ENCODE measurements at regions not wholly inside any gene's neighbourhood (a gene's known extent, or its start where the extent isn't known, plus 50 kb on each side); places are given as distances from the start of the nearest gene placed in this dataset.
"Not testable (repeated sequence)": the region's sequence is repeated elsewhere in the genome, so short reads cannot be mapped to it uniquely, and the experiment has no call there.

- Histone ChIP-seq H3K9me3 (ENCODE audit: control insufficient read depth, low read length) (no peaks in the 10 kb centered on the region), H3K36me3 (ENCODE audit: control insufficient read depth, insufficient read depth, low read length) (no peaks in the 10 kb centered on the region), H3K27ac (ENCODE audit: low read depth, low read length, severe bottlenecking) (no peak overlapping the region), H3K4me3 (ENCODE audit: extremely low read depth, insufficient read depth, low read length, poor library complexity, severe bottlenecking) (no peak overlapping the region), H3K4me1 (ENCODE audit: control insufficient read depth, insufficient read depth, low read length, poor library complexity, severe bottlenecking) (peaks cover 5% of the 10 kb centered on the region)
- 90 to 93% methylated on average over 16 to 17 of the region's 18 CpGs for WGBS, 2 experiments (ENCODE audit: insufficient coverage in 2 of 2)
Observed at GRCh38 chr6:167400482-167401138, 75.7 kb downstream of the TTLL2 start.

- Histone ChIP-seq H3K4me1 (ENCODE audit: control insufficient read depth, insufficient read depth, low read length, poor library complexity, severe bottlenecking) (peaks cover 5% of the 10 kb centered on the region), H3K4me3 (ENCODE audit: extremely low read depth, insufficient read depth, low read length, poor library complexity, severe bottlenecking) (no peak overlapping the region), H3K36me3 (ENCODE audit: control insufficient read depth, insufficient read depth, low read length) (no peaks in the 10 kb centered on the region), H3K27ac (ENCODE audit: low read depth, low read length, severe bottlenecking) (no peak overlapping the region), H3K9me3 (ENCODE audit: control insufficient read depth, low read length) (no peaks in the 10 kb centered on the region)
- 82 to 84% methylated on average over 16 to 18 of the region's 20 CpGs for WGBS, 2 experiments (ENCODE audit: insufficient coverage in 2 of 2)
Observed at GRCh38 chr6:167401525-167402194, 76.8 kb downstream of the TTLL2 start.

- no peaks in the 10 kb centered on the region for H3K36me3 ChIP-seq (ENCODE audit: control insufficient read depth, insufficient read depth, low read length)
- H3K4me1 ChIP-seq (ENCODE audit: control insufficient read depth, insufficient read depth, low read length, poor library complexity, severe bottlenecking) = peaks cover 5% of the 10 kb centered on the region
- WGBS, 2 experiments (ENCODE audit: insufficient coverage in 2 of 2) = 91 to 96% methylated on average over 6 to 11 of the region's 16 CpGs
- H3K27ac ChIP-seq (ENCODE audit: low read depth, low read length, severe bottlenecking) = no peak overlapping the region
- H3K9me3 ChIP-seq (ENCODE audit: control insufficient read depth, low read length) = no peaks in the 10 kb centered on the region
- no peak overlapping the region for H3K4me3 ChIP-seq (ENCODE audit: extremely low read depth, insufficient read depth, low read length, poor library complexity, severe bottlenecking)
Observed at GRCh38 chr6:167402195-167402686, 77.4 kb downstream of the TTLL2 start.

- WGBS, 2 experiments (ENCODE audit: insufficient coverage in 2 of 2) = 70 to 93% methylated on average over 3 to 4 of the region's 4 CpGs
- no peaks in the 10 kb centered on the region for H3K36me3 ChIP-seq (ENCODE audit: control insufficient read depth, insufficient read depth, low read length)
- H3K27ac ChIP-seq (ENCODE audit: low read depth, low read length, severe bottlenecking) = no peak overlapping the region
- no peaks in the 10 kb centered on the region for H3K9me3 ChIP-seq (ENCODE audit: control insufficient read depth, low read length)
- H3K4me1 ChIP-seq (ENCODE audit: control insufficient read depth, insufficient read depth, low read length, poor library complexity, severe bottlenecking) = peaks cover 5% of the 10 kb centered on the region
- H3K4me3 ChIP-seq (ENCODE audit: extremely low read depth, insufficient read depth, low read length, poor library complexity, severe bottlenecking) = no peak overlapping the region
Observed at GRCh38 chr6:167403427-167403826, 78.5 kb downstream of the TTLL2 start.

GRCh38 chr6:167404385-167405049 is 79.6 kb downstream of the TTLL2 start:
- no peaks in the 10 kb centered on the region for H3K36me3 ChIP-seq (ENCODE audit: control insufficient read depth, insufficient read depth, low read length)
- peaks cover 5% of the 10 kb centered on the region for H3K4me1 ChIP-seq (ENCODE audit: control insufficient read depth, insufficient read depth, low read length, poor library complexity, severe bottlenecking)
- WGBS, 2 experiments (ENCODE audit: insufficient coverage in 2 of 2) = 86 to 92% methylated on average over 14 to 16 of the region's 17 CpGs
- no peaks in the 10 kb centered on the region for H3K9me3 ChIP-seq (ENCODE audit: control insufficient read depth, low read length)
- H3K4me3 ChIP-seq (ENCODE audit: extremely low read depth, insufficient read depth, low read length, poor library complexity, severe bottlenecking) = no peak overlapping the region
- no peak overlapping the region for H3K27ac ChIP-seq (ENCODE audit: low read depth, low read length, severe bottlenecking)

- H3K36me3 ChIP-seq (ENCODE audit: control insufficient read depth, insufficient read depth, low read length) = no peaks in the 10 kb centered on the region
- no peaks in the 10 kb centered on the region for H3K9me3 ChIP-seq (ENCODE audit: control insufficient read depth, low read length)
- H3K27ac ChIP-seq (ENCODE audit: low read depth, low read length, severe bottlenecking) = no peak overlapping the region
- H3K4me3 ChIP-seq (ENCODE audit: extremely low read depth, insufficient read depth, low read length, poor library complexity, severe bottlenecking) = no peak overlapping the region
- peaks cover 5% of the 10 kb centered on the region for H3K4me1 ChIP-seq (ENCODE audit: control insufficient read depth, insufficient read depth, low read length, poor library complexity, severe bottlenecking)
- 93 to 96% methylated on average over 13 of the region's 14 CpGs for WGBS, 2 experiments (ENCODE audit: insufficient coverage in 2 of 2)
Observed at GRCh38 chr6:167405778-167406532, 81.1 kb downstream of the TTLL2 start.

- not testable (repeated sequence) for H3K4me1 ChIP-seq (ENCODE audit: control insufficient read depth, insufficient read depth, low read length, poor library complexity, severe bottlenecking); H3K27ac ChIP-seq (ENCODE audit: low read depth, low read length, severe bottlenecking); H3K4me3 ChIP-seq (ENCODE audit: extremely low read depth, insufficient read depth, low read length, poor library complexity, severe bottlenecking); H3K36me3 ChIP-seq (ENCODE audit: control insufficient read depth, insufficient read depth, low read length); H3K9me3 ChIP-seq (ENCODE audit: control insufficient read depth, low read length)
- WGBS, 2 experiments (ENCODE audit: insufficient coverage in 2 of 2) = 93 to 100% methylated on average over 3 to 11 of the region's 16 CpGs
Observed at GRCh38 chr6:167406533-167407238, 81.8 kb downstream of the TTLL2 start.

- no peaks in the 10 kb centered on the region for H3K4me1 ChIP-seq (ENCODE audit: control insufficient read depth, insufficient read depth, low read length, poor library complexity, severe bottlenecking)
- no peaks in the 10 kb centered on the region for H3K9me3 ChIP-seq (ENCODE audit: control insufficient read depth, low read length)
- no peaks in the 10 kb centered on the region for H3K36me3 ChIP-seq (ENCODE audit: control insufficient read depth, insufficient read depth, low read length)
- WGBS, 2 experiments (ENCODE audit: insufficient coverage in 2 of 2) = 78 to 86% methylated on average over 4 to 6 of the region's 19 CpGs
- no peak overlapping the region for H3K4me3 ChIP-seq (ENCODE audit: extremely low read depth, insufficient read depth, low read length, poor library complexity, severe bottlenecking)
- no peak overlapping the region for H3K27ac ChIP-seq (ENCODE audit: low read depth, low read length, severe bottlenecking)
Observed at GRCh38 chr6:167407239-167408064, 82.6 kb downstream of the TTLL2 start.

GRCh38 chr6:167408235-167408869 is 83.5 kb downstream of the TTLL2 start:
- H3K4me1 ChIP-seq (ENCODE audit: control insufficient read depth, insufficient read depth, low read length, poor library complexity, severe bottlenecking) = no peaks in the 10 kb centered on the region
- no peaks in the 10 kb centered on the region for H3K9me3 ChIP-seq (ENCODE audit: control insufficient read depth, low read length)
- no peak overlapping the region for H3K27ac ChIP-seq (ENCODE audit: low read depth, low read length, severe bottlenecking)
- no peaks in the 10 kb centered on the region for H3K36me3 ChIP-seq (ENCODE audit: control insufficient read depth, insufficient read depth, low read length)
- no peak overlapping the region for H3K4me3 ChIP-seq (ENCODE audit: extremely low read depth, insufficient read depth, low read length, poor library complexity, severe bottlenecking)
- WGBS, 2 experiments (ENCODE audit: insufficient coverage in 2 of 2) = 75 to 80% methylated on average over 12 to 14 of the region's 21 CpGs

Measured in mesodermal cell (in vitro differentiated cells).